HG03575 (cell line): ENCODE measurements at regions not wholly inside any gene's neighbourhood (a gene's known extent, or its start where the extent isn't known, plus 50 kb on each side); places are given as distances from the start of the nearest gene placed in this dataset.

ENCODE experiments used
- ATAC-seq: cut with Tn5 transposase; IDR thresholded peaks from one replicate; pipeline ENCODE4 v1.9.1; 2021; ENCODE audit not compliant: unreplicated experiment, insufficient number of reproducible peaks, low FRiP score; ENCODE audit errors: extremely low read depth

DNA sequence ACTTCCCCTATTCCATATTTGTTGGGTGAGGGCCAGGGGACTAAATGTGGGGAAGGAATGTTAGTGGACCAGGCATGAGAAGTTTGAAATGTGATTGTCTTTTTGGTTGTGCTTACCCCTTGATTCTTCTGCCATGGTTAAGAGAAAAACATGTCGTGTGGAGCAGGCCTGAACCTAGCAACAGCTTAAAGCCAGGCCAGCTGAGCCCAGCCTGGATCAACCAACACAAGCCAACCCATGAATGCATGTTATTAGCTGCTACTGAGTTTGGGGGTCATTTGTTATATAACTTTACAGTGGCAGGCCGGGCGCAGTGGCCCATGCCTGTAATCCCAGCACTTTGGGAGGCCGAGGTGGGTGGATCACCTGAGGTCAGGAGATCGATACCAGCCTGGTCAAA is 52.4 kb upstream of the TRIO start:
- no peak for ATAC-seq

DNA sequence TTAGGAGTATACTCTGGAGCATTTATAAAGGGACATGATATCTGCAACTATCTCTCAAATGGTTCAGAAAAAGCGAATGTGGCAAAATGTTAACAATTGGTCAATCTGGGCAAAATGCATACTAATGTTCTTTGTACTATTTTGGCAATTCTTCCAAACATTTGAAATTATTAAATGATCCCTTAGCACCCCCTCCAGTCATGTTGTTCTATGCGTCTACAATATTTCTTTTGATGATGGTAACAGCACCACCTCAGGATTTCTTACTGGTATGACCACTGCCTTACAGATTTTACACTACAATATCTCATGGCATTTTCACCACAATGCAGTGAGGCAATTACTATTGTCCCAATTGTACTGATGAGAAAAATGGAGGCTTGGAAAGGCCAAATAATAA is 52.9 kb upstream of the TRIO start:
- no peak for ATAC-seq

DNA sequence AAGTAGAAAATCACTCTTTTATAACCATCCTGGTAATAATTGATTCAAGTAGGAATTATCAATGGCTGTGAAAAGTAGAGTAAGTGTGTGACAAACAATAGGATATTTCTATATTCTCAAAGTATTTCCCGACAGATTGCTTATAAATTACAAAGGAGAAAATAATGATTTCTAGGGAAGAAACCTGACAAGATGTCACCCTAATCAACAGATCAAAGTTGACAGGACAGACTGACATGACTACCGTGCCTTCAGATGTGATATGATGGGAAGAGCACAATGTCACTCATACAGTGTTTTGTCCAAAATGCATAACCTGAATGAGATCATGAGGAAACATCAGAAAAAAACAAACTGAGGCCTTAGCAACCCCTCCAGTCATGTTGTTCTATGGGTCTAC is 53.9 kb upstream of the TRIO start:
- ATAC-seq = no peak

DNA sequence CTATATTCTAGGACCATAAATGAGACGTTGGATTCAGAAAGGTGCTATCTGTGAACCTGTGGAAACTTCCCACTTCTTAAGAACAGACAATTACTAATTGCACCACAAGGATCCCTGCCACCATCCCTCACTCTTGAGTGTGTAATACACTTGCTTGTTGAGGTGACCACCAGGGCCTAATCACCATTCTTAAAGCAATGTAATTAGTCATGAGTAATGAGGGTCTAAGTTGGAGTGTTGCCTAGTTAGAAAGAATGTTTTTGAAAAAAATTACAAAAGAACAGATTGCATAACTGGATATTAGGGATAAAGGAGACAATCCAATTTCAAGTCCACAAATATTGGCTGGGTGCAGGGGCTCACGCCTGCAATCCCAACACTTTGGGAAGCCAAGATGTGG is 56.9 kb upstream of the TRIO start:
- no peak for ATAC-seq

DNA sequence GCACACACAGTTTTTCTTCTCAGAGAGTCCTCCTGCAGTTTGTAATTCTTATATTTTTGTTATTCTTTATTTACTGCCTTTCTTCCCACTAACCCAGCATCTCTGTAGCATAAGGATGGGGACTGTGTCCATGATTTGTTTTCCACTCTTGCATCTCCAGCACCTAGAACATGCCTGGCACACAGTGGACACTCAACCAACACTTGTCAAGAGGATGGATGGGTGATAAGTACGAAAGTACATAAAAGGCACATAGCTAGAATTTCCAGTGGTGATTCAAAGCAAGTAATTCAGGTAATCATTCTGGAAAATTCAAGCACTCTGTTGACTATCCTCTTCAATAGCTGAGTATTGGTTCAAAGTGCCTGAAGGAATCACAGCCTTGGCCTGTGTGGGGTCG is 60.2 kb upstream of the TRIO start:
- ATAC-seq = no peak

DNA sequence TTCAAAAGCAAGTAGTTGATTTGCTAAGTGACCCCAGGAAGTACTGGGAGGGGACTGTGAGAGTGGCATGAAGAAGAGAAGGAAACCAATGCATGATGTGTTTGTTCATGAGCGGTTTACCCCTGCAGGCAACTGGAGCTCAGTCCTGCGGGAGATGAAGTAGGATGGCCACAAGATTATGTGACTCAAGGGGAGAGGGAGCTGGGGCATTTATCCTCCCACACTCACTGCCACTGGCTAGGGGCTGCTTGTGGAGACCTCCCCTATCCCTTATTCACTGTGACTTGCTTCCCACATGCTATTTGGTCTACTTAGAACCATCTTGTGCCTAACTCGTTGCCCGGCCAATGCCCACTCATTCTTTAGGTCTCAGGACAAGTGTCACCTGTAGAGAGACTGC is 60.6 kb upstream of the TRIO start:
- no peak for ATAC-seq

DNA sequence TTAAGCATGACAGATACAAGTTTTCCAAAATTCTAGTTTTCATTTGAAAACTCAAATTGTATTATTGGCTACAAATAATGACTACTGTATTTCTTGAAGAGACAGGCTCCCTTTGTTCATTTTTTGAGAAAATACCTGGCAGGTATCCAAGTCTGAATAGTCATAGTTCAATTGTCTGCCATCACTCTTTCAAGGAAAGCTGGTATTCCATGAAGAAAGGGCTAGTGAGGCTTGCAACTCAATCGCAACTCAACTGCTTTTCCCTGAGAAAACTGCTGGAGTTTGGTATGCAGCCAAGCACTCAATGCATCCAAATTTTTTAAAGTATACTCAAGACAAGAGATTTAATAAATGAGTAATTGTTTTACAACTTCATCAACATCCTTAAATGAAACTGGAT is 61.4 kb upstream of the TRIO start:
- no peak for ATAC-seq

DNA sequence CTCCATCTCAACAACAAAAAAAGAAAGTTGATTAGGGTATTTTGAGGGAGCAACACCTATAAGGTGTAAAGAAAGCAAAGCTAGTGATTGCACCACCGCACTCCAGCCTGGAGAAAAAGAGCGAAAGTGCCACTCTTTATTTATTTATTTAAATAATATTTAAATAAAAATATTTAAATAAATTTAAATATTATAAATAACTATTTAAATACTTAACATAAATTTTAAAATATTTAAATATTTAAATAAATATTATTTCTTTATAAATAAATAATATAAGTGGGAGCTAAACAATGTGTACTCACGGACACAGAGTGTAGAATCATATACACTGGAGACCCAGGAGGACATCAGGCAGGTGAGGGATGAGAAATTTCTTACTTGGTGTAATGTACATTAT is 64.4 kb upstream of the TRIO start:
- no peak for ATAC-seq

DNA sequence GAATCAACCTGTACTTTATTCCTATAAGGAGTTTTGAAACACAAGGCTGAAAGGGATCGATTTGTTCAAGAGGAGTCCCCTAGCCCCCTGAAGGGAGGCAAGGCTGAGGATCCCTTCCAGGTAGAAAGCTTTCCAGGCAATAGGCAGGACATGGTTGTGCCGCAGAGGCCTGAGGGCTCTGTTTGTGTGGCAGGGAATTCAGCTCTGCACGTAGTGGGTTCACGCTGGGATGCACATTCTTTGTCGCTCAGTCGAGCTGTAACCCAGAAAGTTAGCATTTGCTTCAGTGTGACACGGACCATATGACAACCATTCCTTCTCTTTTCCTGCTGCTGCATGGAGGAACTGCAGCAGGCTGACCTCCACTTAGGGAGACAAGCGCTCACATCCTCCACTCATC is 65.6 kb upstream of the TRIO start:
- ATAC-seq = no peak

DNA sequence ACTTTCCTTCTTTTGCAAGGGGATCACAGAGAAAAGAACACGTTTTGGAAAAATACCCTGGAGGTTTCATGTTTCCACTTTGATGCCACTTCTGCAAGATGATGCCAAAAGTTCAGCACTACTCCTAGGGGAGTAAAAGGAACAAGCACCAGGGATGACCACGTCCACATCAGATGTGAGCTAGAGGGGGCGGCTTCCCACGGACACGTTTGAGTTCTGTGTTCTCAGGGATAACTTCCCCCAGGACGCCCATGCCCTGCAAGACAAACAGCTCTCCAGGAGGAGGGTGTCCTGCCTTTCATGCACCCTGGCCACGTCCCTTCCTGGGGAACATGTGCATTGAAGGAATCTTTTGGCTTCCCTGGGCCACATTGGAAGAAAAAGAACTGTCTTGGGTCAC is 66.6 kb upstream of the TRIO start:
- no peak for ATAC-seq

DNA sequence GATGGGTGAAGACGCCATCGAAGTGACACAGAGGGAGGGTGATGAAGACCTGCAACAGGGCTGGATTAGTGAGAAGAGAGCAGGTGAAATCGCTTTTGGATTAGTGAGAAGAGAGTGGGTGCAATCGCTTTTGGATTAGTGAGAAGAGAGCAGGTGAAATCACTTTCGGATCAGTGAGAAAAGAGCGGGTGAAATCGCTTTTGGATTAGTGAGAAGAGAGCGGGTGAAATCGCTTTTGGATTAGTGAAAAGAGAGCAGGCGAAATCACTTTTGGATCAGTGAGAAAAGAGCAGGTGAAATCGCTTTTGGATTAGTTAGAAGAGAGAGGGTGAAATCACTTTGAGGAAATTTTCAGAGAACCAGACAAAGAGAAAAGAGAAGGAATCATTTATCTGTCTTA is 67.2 kb upstream of the TRIO start:
- ATAC-seq = no peak

DNA sequence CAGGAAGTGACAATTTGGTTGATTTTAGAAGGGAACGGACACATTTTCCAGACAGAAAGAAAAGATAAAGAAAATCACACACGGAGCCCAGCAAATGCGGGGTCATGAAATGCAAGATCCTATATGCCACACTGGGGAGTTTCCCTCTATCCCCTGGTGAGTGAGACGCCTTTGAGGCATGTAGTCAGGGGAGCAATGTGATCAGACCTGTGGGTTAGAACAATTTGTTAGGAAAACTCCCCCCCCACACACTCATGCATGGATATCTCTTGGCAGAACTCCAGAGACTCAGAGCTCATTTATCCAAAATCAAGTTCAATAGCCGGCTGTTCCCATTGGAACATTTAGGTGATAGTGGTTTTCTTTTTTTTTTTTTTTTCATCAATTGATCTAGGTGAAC is 71.7 kb upstream of the TRIO start:
- no peak for ATAC-seq

DNA sequence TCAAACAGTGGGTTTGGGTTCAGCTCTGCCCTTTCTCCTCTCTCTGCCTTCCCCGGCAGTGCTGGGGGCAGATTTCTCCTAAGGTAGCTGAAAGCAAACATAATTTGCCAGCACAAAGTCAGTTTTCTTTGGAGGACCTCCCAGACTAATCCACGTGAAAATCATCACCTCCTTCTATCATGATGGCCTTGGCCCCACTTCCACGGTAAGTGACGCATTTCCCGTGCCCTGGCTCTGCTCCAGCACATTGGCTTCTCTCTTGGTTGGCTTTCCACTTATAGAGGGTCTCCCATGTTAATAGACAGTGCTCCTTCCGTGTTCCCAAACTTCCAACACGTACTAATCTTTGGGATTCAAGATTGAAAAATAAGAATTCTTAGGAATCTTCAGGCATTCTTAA is 74.1 kb upstream of the TRIO start:
- ATAC-seq = no peak

DNA sequence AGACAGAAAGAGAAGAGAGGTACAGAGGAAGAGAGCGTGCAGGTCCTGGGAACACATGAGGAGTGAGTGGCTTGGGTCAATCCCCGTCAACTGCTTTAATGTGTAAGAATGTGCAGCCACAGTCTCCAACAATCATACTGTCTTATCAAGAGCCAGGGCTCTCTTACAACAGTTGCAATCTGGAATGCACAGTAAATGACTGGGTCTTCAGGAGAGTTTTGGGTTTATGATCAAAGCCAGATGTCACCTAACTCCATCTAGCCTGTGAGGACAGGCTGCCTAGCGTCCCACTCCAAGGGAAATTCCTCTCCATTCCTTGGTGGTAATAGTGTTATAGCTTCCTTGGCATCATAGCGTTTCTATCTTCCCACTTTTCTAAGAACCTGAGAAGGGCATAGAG is 75.0 kb upstream of the TRIO start:
- ATAC-seq = no peak

DNA sequence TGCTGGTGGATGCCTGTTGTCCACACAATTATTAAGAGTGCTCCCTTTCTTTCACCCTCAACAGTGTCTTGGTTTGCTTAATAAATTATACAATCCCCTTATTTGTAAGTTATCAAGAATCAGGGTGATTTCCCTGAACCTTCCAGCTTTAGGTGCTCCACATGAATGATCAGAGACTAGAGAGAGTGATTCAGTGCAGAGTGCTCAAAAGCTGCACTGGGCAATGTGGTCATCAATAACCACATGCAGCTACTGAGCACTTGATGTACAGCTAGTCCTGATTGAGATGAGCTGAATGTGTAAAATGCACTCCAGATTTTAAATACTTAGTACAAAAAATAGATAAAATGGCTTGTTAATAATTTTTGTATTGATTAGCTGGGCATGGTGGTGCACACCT is 76.8 kb upstream of the TRIO start:
- ATAC-seq = no peak

DNA sequence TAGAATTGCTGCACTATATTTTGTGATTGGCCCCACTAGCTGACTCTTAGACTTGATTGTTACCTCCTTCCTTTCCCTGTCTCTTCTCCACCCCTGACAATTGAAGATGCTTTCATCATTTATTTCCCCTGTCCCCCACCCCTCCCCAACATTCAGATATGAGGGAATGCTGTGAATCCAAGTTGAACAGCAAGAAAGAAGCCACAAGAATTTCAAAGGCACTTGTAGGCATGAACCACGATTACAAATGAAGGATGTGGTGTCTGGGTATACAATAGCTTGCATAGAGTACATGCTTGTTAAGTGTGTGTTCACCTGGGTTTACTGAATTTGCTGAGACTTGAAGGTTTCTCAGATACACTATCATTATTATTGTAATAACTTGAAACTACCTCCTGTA is 78.3 kb upstream of the TRIO start:
- ATAC-seq = no peak

DNA sequence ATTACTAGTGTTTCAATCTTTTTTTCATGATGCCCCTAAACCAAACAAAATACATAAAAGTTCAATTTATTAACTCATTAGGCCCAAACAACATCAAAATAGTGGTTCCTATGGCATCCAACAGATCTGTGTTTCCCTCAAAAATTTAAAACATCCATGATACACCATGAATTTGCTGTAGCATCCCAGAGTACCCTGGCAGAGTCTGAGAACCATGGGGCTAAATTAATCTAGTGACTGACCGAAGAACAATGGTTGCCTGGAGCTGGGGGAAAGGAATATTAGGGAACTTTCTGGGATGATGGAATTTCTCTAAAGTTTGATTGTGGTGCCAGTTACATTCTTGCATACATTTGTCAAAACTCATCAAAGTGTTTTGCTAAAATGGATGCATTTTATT is 79.5 kb upstream of the TRIO start:
- no peak for ATAC-seq

DNA sequence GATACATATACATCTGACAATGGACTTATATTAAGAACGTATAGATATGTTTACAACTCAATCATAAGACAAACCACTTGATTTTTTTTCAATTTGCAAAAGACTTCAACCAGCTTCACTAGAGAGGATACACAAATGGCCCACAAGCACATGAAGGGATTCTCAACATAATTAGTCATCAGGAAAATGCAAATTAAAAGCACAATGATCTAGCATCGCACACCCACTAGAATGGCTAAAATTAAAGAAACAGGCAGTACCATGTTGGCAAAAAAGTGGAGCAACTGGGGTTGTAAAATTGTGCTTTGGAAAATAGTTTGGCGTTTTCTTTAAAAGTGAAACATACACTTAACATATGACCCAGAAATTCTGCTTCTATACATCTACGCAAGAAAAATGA is 80.0 kb upstream of the TRIO start:
- no peak for ATAC-seq

DNA sequence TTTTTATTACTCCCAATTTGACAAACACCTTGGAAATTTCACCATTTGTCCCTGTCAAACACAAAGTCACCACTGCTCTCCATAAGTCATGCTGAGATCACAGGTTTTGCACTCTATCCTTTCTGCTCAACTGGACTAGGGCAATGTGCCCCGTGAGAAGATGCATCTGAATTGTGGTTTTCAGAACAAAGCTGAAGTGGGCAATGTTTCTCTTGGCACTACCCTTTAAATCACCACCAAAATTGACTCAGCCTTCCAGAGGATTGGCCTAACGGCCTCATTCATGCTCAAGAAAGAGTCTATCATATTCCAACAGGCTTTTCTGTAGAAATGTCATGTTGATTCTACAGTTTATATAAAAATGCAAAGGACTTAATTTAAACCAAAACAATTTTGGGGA is 81.0 kb upstream of the TRIO start:
- ATAC-seq = no peak

DNA sequence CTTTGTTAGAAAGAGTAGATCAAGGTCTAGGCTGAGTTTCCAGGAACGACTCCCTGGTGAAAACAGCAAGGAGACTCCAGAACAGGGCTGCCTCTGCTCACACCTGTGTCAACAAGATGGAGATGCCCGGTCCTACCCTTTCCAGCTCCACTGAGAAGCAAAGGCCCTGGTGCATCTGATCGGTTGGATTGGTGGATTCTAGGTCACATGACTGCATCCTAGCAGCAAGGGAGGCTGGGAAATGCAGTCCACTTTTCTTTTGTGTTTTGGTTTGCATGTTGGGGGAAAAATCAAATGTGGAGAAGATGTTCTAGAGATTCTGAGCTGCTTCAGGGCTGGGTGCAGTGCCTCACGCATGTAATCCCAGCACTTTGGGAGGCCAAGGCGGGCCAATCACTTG is 82.0 kb upstream of the TRIO start:
- ATAC-seq = no peak

DNA sequence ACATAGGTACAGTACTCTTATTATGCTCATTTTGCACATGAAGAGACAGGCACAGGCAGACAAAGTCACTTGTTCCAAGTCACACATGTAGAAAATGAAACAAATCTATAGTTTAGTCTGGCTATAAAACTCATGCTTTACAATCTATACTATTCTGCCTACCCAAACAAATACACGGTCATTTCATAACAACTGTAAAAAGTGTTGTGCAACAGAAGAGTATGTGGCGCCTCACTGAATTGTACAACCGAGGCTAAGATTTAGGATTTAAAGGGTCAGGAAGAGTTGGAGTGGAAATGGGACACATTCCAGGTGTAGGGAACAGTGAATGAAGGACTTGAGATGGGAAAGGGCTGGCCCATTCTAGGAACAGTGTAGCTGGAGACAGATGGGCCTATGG is 82.9 kb upstream of the TRIO start:
- no peak for ATAC-seq

DNA sequence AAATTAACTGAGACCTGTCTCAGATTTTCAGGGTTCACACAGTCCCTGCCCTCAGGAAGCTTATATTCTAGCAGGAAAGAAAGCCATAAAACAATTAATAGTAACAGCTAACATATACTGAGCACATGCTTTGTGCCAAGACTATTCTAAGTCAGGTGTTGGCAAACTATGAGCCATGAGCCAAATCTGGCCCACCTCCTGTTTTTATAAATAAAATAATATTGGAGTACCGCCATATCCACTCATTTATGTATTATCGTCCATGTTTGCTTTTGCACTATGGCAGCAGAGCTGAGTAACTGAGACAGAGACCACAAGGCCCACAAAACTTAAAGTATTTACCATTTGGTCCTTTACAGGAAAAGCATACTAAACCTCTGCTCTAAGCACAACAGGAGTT is 83.3 kb upstream of the TRIO start:
- ATAC-seq = no peak
